ENCODE measurements at regions not wholly inside any gene's neighbourhood (a gene's known extent, or its start where the extent isn't known, plus 50 kb on each side); places are given as distances from the start of the nearest gene placed in this dataset.

GRCh38 chr16:73204359-73205152, 156.6 kb upstream of the ZFHX3 start:
- no peak for DNase-seq

DNA sequence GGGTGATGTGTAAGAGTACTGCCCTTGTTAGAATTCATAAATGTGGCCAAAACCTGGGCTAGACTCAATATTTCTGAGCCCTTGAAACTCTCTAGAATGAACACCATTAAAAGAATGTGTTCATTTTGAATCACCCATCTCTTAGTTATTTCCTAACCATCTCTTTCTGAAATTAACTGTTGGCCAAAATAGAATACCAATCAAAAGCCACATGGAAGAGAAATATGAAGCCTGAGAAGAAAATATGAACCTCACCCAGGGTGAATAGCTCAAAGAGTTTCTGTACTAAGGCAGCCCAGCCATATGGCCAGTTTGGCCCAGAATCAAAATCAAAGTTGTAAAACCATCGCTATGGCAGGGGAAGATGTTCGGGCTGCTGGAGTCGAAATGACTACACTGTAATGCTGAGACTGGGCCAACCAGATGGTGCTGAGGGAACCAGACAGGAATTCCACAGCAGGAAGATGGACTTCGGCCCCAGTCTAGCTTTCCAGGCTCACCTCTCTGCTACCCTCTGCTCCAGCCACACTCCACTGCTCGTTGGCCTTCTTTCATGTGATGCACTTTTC, 154.3 kb upstream of the ZFHX3 start:
- DNase-seq = no peak

GRCh38 chr16:73199214-73199613, 151.3 kb upstream of the ZFHX3 start:
- no peak for DNase-seq

GRCh38 chr16:73198481-73198880, 150.6 kb upstream of the ZFHX3 start:
- DNase-seq = no peak

DNA sequence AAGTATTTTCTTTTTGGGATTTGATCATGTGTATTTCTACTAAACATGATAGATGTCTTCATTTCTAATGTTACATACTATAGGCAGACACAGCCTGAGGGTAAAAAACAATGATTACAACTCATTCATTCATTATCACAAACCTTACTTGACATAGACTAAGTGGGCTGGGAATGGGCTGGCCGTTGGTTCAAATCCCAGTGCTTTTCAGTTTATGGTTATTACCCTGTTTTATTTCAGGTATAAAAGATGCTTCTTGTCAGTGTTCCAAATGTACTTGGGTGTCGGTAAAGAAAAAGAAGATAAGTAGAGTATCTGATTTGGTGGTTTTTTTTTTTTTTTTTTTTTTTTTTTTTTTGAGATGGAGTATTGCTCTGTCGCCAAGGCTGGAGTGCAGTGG, 149.7 kb upstream of the ZFHX3 start:
- no peak for DNase-seq

DNA sequence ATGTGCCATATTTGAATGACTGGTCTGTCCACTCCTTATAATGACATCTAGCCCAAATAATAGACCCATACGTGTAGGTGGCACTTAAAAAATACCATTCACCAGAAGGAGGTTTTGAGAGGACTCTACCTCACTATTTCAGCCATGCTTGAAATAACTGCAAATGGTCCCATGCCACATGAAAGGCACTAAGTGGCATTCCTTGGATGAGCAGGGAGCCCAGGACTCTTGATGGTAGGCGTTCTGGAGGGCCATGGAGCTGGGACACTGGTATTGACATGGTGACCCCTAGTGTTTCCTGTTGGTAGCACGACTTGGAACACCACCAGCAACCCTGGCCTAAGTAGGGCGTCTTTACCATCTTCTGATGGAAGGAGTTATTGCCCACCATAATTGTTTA, 148.7 kb upstream of the ZFHX3 start:
- DNase-seq = peak in 38 of 56 donors; percentile 2 to 67 (median 19)

GRCh38 chr16:73193464-73193863, 145.5 kb upstream of the ZFHX3 start:
- no peak for DNase-seq

DNA sequence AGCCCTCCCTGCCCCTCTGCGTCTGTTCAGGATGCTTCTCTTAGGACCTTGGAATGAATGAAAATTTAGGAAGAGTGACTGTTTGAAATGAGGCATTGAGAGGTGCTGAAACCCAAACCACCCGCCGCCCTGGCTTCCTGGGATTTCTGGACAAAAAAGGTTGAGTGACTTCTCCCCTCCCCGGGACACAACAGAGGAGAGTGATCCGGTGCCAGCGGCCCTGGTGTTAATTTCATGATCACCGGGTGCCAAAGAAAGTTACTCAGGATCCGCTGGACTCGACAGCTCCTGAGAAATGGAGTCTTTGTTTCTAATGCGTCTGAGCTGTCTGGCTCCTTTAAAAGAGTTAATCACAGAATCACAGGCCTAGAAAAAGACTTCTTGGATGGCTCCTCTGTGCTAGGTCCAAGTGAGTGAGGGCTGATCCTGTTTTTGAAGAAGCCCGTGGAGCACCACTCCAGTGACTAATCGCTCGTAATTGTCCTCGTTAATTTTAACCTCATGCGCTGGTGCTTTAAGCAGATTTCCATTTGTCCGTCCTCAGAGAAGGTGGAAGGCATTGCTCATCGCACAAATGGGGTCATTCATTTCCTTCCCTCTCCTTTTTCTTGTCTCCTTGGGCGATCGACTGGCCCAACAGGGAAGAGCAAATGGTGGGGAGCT, 144.4 kb upstream of the ZFHX3 start:
- peak in 7 of 56 donors; percentile 4 to 55 (median 5) for DNase-seq

- DNase-seq = no peak
These were observed 143.7 kb upstream of the ZFHX3 start for GRCh38 chr16:73191660-73192046.

GRCh38 chr16:73190688-73191659, 143.0 kb upstream of the ZFHX3 start:
- no peak for DNase-seq

DNA sequence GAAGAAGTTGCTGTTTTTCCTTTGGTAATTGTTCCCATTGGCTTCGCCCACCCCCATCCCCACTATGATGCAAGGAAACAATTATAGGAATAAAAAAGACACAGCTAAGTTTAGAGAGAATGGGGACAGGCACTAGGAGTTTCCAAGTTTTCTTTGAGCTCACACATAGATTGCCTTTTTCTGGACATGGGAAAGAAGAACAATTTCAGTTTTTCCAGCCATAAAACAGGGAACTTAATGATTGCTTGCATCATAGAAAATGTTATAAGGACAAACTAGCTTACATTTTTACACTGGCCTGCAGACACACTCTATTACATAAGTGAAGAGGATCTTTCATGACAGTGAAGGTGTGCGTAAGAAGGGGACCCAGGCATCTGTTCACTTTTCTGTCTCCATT, 142.3 kb upstream of the ZFHX3 start:
- DNase-seq = no peak

DNA sequence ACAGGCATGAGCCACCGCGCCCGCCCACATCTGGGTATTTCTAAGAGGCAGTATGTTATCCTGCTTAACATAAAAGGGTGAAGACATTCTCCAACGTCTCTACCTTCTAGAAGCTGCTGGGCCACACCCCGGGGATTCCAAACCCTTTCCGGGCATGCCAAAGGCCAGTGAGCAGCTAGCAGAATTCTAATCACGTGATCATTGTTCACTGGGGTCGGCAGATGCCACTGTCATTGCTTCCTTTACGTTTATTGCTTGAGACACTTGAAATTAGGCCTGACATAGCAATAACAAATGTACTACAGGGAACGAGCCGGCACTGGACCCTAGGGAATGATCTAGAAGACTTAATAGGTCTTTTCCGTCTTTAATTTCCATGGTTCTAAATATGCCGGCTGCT, 141.2 kb upstream of the ZFHX3 start:
- no peak for DNase-seq

- DNase-seq = no peak
These were observed 139.0 kb upstream of the ZFHX3 start for GRCh38 chr16:73186752-73187601.

DNA sequence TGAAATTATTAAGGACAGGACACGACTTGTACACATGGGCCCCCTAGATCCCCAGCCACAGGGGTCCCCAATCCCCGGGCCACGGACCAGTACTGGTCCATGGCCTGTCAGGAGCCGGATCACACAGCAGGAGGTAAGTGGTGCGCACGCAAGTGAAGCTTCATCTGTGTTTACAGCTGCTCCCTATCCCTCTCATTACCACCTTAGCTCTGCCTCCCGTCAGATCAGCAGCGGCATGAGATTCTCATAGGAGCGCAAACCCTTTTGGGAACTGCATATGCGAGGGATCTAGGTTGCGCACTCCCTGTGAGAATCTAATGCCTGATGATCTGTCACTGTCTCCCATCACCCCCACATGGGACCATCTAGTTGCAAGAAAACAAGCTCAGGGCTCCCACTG, 137.8 kb upstream of the ZFHX3 start:
- no peak for DNase-seq

- no peak for DNase-seq
These were observed 135.7 kb upstream of the ZFHX3 start for GRCh38 chr16:73183611-73184092.

DNA sequence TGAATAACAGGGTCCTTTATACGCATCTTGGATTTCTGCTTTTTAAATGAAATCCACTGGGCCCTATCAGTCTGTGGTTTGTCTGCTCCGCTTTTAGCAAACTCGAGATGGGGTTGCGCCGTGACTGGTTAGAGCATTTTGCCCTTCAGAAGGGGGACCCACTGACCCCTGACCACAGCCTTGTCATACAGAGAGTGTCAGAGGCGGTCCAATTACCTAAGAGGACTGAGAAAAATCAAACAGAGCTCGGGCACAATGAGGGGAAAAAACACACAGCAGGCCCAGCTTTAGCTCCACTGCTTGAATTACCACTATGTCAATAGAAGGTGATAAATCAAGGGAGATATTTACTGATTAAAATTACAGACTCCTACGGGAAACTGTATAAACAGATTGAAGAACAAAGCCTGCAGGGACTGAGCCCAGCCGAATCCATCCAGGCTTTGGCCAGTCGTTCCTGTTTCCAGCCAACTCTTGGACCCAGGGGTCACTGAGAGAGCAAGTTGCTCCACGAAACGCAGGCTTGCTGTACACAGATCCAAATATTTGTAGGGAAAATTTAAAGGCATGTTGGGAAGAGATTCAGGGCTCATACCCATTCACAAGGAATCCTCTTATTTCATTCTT, 131.9 kb upstream of the ZFHX3 start:
- DNase-seq = no peak

- no peak for DNase-seq
These were observed 129.9 kb upstream of the ZFHX3 start for GRCh38 chr16:73177729-73178295.

GRCh38 chr16:73176577-73177013, 128.7 kb upstream of the ZFHX3 start:
- no peak for DNase-seq

- no peak for DNase-seq
These were observed 125.2 kb upstream of the ZFHX3 start for GRCh38 chr16:73172973-73173709.

Measured in nucleus accumbens (tissue), 56 donors.